ENCODE measurements at regions not wholly inside any gene's neighbourhood (a gene's known extent, or its start where the extent isn't known, plus 50 kb on each side); places are given as distances from the start of the nearest gene placed in this dataset.

GRCh38 chr2:100664021-100664755 lies 101.4 kb downstream of the PDCL3 start:
- H3K9ac ChIP-seq (ENCODE audit: low read length): no peak overlapping the region
- H3K4me3 ChIP-seq (ENCODE audit: low read length): no peak overlapping the region
- no peaks in the 10 kb centered on the region for H3K27me3 ChIP-seq (ENCODE audit: control insufficient read depth, insufficient read depth, low read length)
- no peaks in the 10 kb centered on the region for H3K9me3 ChIP-seq (ENCODE audit: control insufficient read depth, low read length)
- no peaks in the 10 kb centered on the region for H3K36me3 ChIP-seq (ENCODE audit: control insufficient read depth, insufficient read depth, low read length)
- H3K4me1 ChIP-seq (ENCODE audit: control insufficient read depth, insufficient read depth, low read length): no peaks in the 10 kb centered on the region

- Histone ChIP-seq H3K4me3 (ENCODE audit: low read length) (no peak overlapping the region), H3K36me3 (ENCODE audit: control insufficient read depth, insufficient read depth, low read length) (no peaks in the 10 kb centered on the region), H3K9ac (ENCODE audit: low read length) (no peak overlapping the region), H3K4me1 (ENCODE audit: control insufficient read depth, insufficient read depth, low read length) (no peaks in the 10 kb centered on the region), H3K9me3 (ENCODE audit: control insufficient read depth, low read length) (no peaks in the 10 kb centered on the region), H3K27me3 (ENCODE audit: control insufficient read depth, insufficient read depth, low read length) (no peaks in the 10 kb centered on the region)
These were observed 101.9 kb downstream of the PDCL3 start for GRCh38 chr2:100664756-100665101.

DNA sequence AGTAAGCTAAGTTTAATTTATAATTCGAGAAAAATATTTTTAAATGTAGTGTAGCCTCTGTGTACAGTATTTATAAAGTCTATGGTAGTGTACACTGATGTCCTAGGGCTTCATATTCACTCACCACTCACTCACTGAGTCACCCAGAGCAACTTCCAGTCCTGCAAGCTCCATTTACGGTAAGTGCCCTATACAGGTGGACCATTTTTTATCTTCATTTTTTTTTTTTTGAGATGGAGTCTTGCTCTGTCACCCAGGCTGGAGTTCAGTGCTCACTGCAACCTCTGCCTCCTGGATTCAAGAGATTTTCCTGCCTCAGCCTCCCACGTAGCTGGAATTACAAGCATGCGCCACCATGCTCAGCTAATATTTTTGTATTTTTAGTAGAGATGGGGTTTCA lies 104.2 kb downstream of the PDCL3 start:
- H3K9ac ChIP-seq (ENCODE audit: low read length): no peak overlapping the region

GRCh38 chr2:100667801-100668200 lies 105.0 kb downstream of the PDCL3 start:
- Histone ChIP-seq H3K27me3 (ENCODE audit: control insufficient read depth, insufficient read depth, low read length) (no peaks in the 10 kb centered on the region), H3K36me3 (ENCODE audit: control insufficient read depth, insufficient read depth, low read length) (no peaks in the 10 kb centered on the region), H3K9me3 (ENCODE audit: control insufficient read depth, low read length) (no peaks in the 10 kb centered on the region), H3K4me3 (ENCODE audit: low read length) (no peak overlapping the region), H3K9ac (ENCODE audit: low read length) (no peak overlapping the region), H3K4me1 (ENCODE audit: control insufficient read depth, insufficient read depth, low read length) (no peaks in the 10 kb centered on the region)

More for the DNA sequence above, 104.2 kb downstream of the PDCL3 start:
- Histone ChIP-seq H3K27me3 (ENCODE audit: control insufficient read depth, insufficient read depth, low read length) (no peaks in the 10 kb centered on the region), H3K9me3 (ENCODE audit: control insufficient read depth, low read length) (no peaks in the 10 kb centered on the region), H3K4me3 (ENCODE audit: low read length) (no peak overlapping the region), H3K4me1 (ENCODE audit: control insufficient read depth, insufficient read depth, low read length) (no peaks in the 10 kb centered on the region), H3K36me3 (ENCODE audit: control insufficient read depth, insufficient read depth, low read length) (no peaks in the 10 kb centered on the region)

- no peak overlapping the region for H3K9ac ChIP-seq (ENCODE audit: low read length)
- no peaks in the 10 kb centered on the region for H3K27me3 ChIP-seq (ENCODE audit: control insufficient read depth, insufficient read depth, low read length)
- H3K9me3 ChIP-seq (ENCODE audit: control insufficient read depth, low read length): no peaks in the 10 kb centered on the region
- no peak overlapping the region for H3K4me3 ChIP-seq (ENCODE audit: low read length)
- H3K36me3 ChIP-seq (ENCODE audit: control insufficient read depth, insufficient read depth, low read length): no peaks in the 10 kb centered on the region
- H3K4me1 ChIP-seq (ENCODE audit: control insufficient read depth, insufficient read depth, low read length): no peaks in the 10 kb centered on the region
These were observed 107.4 kb downstream of the PDCL3 start for GRCh38 chr2:100670232-100670631.

DNA sequence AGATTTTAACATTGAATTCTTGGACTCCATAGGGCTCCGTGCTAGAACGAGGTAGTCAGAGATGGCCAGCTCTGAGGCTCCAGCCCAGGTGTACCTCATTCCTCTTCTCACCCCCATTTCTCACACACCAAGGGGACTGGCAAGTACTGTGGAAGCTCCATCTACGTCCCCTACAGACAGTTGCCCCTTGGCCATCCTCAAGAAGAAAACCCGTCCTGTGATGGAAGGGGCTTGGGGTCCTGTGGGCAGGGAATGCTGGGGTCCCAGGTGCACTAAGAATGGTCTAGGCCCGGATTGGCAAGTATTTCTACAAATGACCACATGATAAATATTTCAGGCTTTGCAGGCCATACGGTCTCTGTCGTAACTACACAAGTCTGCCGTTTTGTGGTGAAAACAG lies 110.3 kb downstream of the PDCL3 start:
- Histone ChIP-seq H3K4me3 (ENCODE audit: low read length) (no peak overlapping the region), H3K4me1 (ENCODE audit: control insufficient read depth, insufficient read depth, low read length) (no peaks in the 10 kb centered on the region), H3K9me3 (ENCODE audit: control insufficient read depth, low read length) (no peaks in the 10 kb centered on the region), H3K9ac (ENCODE audit: low read length) (no peak overlapping the region), H3K36me3 (ENCODE audit: control insufficient read depth, insufficient read depth, low read length) (no peaks in the 10 kb centered on the region), H3K27me3 (ENCODE audit: control insufficient read depth, insufficient read depth, low read length) (no peaks in the 10 kb centered on the region)

GRCh38 chr2:100673691-100674485 lies 111.1 kb downstream of the PDCL3 start:
- no peak overlapping the region for H3K9ac ChIP-seq (ENCODE audit: low read length)
- H3K9me3 ChIP-seq (ENCODE audit: control insufficient read depth, low read length): no peaks in the 10 kb centered on the region
- no peak overlapping the region for H3K4me3 ChIP-seq (ENCODE audit: low read length)
- H3K4me1 ChIP-seq (ENCODE audit: control insufficient read depth, insufficient read depth, low read length): no peaks in the 10 kb centered on the region
- H3K27me3 ChIP-seq (ENCODE audit: control insufficient read depth, insufficient read depth, low read length): no peaks in the 10 kb centered on the region
- H3K36me3 ChIP-seq (ENCODE audit: control insufficient read depth, insufficient read depth, low read length): no peaks in the 10 kb centered on the region

GRCh38 chr2:100674666-100675065 lies 111.9 kb downstream of the PDCL3 start:
- no peaks in the 10 kb centered on the region for H3K4me1 ChIP-seq (ENCODE audit: control insufficient read depth, insufficient read depth, low read length)
- H3K9ac ChIP-seq (ENCODE audit: low read length): no peak overlapping the region
- no peaks in the 10 kb centered on the region for H3K9me3 ChIP-seq (ENCODE audit: control insufficient read depth, low read length)
- no peaks in the 10 kb centered on the region for H3K36me3 ChIP-seq (ENCODE audit: control insufficient read depth, insufficient read depth, low read length)
- H3K4me3 ChIP-seq (ENCODE audit: low read length): no peak overlapping the region
- no peaks in the 10 kb centered on the region for H3K27me3 ChIP-seq (ENCODE audit: control insufficient read depth, insufficient read depth, low read length)

DNA sequence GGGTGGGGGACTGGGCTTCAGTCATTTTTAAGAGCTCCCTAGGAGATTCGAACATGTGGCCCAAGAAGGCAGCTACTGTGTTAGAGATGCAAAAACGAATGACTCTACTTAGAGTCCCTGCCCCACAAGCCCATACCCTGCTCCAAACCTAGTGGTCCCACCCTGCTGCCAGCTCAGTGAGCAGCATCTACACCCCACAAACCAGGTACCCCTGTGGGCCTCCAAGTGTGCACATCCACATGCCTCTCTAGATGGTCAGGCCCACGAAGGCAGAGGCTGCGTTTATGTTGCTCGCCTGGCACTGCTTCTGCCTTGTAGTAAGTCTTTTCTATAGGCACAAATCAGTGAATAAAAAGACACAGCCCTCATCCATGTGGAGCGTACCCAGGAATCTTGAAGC lies 112.6 kb downstream of the PDCL3 start:
- H3K4me1 ChIP-seq (ENCODE audit: control insufficient read depth, insufficient read depth, low read length): no peaks in the 10 kb centered on the region
- no peaks in the 10 kb centered on the region for H3K36me3 ChIP-seq (ENCODE audit: control insufficient read depth, insufficient read depth, low read length)
- H3K4me3 ChIP-seq (ENCODE audit: low read length): no peak overlapping the region
- H3K27me3 ChIP-seq (ENCODE audit: control insufficient read depth, insufficient read depth, low read length): no peaks in the 10 kb centered on the region
- H3K9me3 ChIP-seq (ENCODE audit: control insufficient read depth, low read length): no peaks in the 10 kb centered on the region
- H3K9ac ChIP-seq (ENCODE audit: low read length): no peak overlapping the region

GRCh38 chr2:100675855-100676254 lies 113.1 kb downstream of the PDCL3 start:
- no peak overlapping the region for H3K4me3 ChIP-seq (ENCODE audit: low read length)
- H3K9ac ChIP-seq (ENCODE audit: low read length): no peak overlapping the region
- no peaks in the 10 kb centered on the region for H3K27me3 ChIP-seq (ENCODE audit: control insufficient read depth, insufficient read depth, low read length)
- no peaks in the 10 kb centered on the region for H3K4me1 ChIP-seq (ENCODE audit: control insufficient read depth, insufficient read depth, low read length)
- H3K36me3 ChIP-seq (ENCODE audit: control insufficient read depth, insufficient read depth, low read length): no peaks in the 10 kb centered on the region
- H3K9me3 ChIP-seq (ENCODE audit: control insufficient read depth, low read length): no peaks in the 10 kb centered on the region

DNA sequence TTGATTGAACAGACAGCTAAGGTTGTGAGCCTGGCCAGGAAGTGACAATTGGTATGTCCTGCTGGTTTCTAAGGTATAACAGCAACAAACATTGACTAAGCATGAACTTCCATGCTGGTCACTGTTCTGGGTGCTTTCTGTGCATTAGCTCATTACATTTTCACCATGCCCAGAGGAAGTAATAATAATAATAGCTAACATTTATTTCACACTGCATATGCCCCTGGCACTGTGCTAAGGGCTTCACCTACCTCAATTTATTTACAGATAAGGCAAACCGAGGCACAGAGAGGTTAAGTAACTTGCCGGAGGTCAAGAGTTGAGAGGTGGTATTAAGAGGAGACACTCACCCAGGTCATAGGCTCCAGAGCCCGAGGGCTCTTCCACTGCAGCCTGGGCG lies 113.6 kb downstream of the PDCL3 start:
- H3K9ac ChIP-seq (ENCODE audit: low read length): no peak overlapping the region
- H3K27me3 ChIP-seq (ENCODE audit: control insufficient read depth, insufficient read depth, low read length): no peaks in the 10 kb centered on the region
- H3K9me3 ChIP-seq (ENCODE audit: control insufficient read depth, low read length): no peaks in the 10 kb centered on the region
- H3K4me1 ChIP-seq (ENCODE audit: control insufficient read depth, insufficient read depth, low read length): no peaks in the 10 kb centered on the region
- H3K4me3 ChIP-seq (ENCODE audit: low read length): no peak overlapping the region
- no peaks in the 10 kb centered on the region for H3K36me3 ChIP-seq (ENCODE audit: control insufficient read depth, insufficient read depth, low read length)

GRCh38 chr2:100677611-100678185 lies 114.9 kb downstream of the PDCL3 start:
- no peaks in the 10 kb centered on the region for H3K27me3 ChIP-seq (ENCODE audit: control insufficient read depth, insufficient read depth, low read length)
- no peaks in the 10 kb centered on the region for H3K36me3 ChIP-seq (ENCODE audit: control insufficient read depth, insufficient read depth, low read length)
- H3K9ac ChIP-seq (ENCODE audit: low read length): no peak overlapping the region
- H3K9me3 ChIP-seq (ENCODE audit: control insufficient read depth, low read length): no peaks in the 10 kb centered on the region
- H3K4me3 ChIP-seq (ENCODE audit: low read length): no peak overlapping the region
- no peaks in the 10 kb centered on the region for H3K4me1 ChIP-seq (ENCODE audit: control insufficient read depth, insufficient read depth, low read length)

Measured in mucosa of stomach (tissue), 1 donor.